ENCODE measurements at regions not wholly inside any gene's neighbourhood (a gene's known extent, or its start where the extent isn't known, plus 50 kb on each side); places are given as distances from the start of the nearest gene placed in this dataset.

GRCh38 chr2:187250137-187250536 is 197.9 kb downstream of the CALCRL start:
- no peak for DNase-seq (ENCODE audit: low read depth in 6 of 9, low spot score in 9 of 9)
- Histone ChIP-seq H3K4me3 (ENCODE audit: low read length in 2 of 2) (no peak overlapping the region), H3K27ac (ENCODE audit: low read depth in 1 of 2, low read length in 1 of 2) (no peak overlapping the region), H3K36me3 (ENCODE audit: control insufficient read depth in 2 of 2, insufficient read depth in 2 of 2, low read length in 1 of 2) (no peaks in the 10 kb centered on the region), H3K9me3 (ENCODE audit: control insufficient read depth in 2 of 2, insufficient read depth in 1 of 2, low read length in 1 of 2) (no peaks in the 10 kb centered on the region), H3K27me3 (ENCODE audit: control insufficient read depth in 2 of 2, insufficient read depth in 1 of 2, low read length in 1 of 2) (no peaks in the 10 kb centered on the region), H3K4me1 (ENCODE audit: control insufficient read depth in 2 of 2, insufficient read depth in 2 of 2, low read length in 2 of 2) (no peaks in the 10 kb centered on the region)

- no peaks in the 10 kb centered on the region for H3K4me1 ChIP-seq (ENCODE audit: control insufficient read depth in 2 of 2, insufficient read depth in 2 of 2, low read length in 2 of 2)
- no peaks in the 10 kb centered on the region for H3K36me3 ChIP-seq (ENCODE audit: control insufficient read depth in 2 of 2, insufficient read depth in 2 of 2, low read length in 1 of 2)
- H3K9me3 ChIP-seq (ENCODE audit: control insufficient read depth in 2 of 2, insufficient read depth in 1 of 2, low read length in 1 of 2): no peaks in the 10 kb centered on the region
- no peak overlapping the region for H3K27ac ChIP-seq (ENCODE audit: low read depth in 1 of 2, low read length in 1 of 2)
- H3K4me3 ChIP-seq (ENCODE audit: low read length in 2 of 2): no peak overlapping the region
- 98% methylated on average over 2 of the region's 2 CpGs for WGBS
- no peaks in the 10 kb centered on the region for H3K27me3 ChIP-seq (ENCODE audit: control insufficient read depth in 2 of 2, insufficient read depth in 1 of 2, low read length in 1 of 2)
- DNase-seq (ENCODE audit: low read depth in 6 of 9, low spot score in 9 of 9): no peak
Observed at GRCh38 chr2:187233811-187234210, 214.2 kb downstream of the CALCRL start.

- Histone ChIP-seq H3K36me3 (ENCODE audit: control insufficient read depth in 2 of 2, insufficient read depth in 2 of 2, low read length in 1 of 2) (no peaks in the 10 kb centered on the region), H3K27ac (ENCODE audit: low read depth in 1 of 2, low read length in 1 of 2) (no peak overlapping the region), H3K4me3 (ENCODE audit: low read length in 2 of 2) (no peak overlapping the region), H3K9me3 (ENCODE audit: control insufficient read depth in 2 of 2, insufficient read depth in 1 of 2, low read length in 1 of 2) (no peaks in the 10 kb centered on the region), H3K4me1 (ENCODE audit: control insufficient read depth in 2 of 2, insufficient read depth in 2 of 2, low read length in 2 of 2) (no peaks in the 10 kb centered on the region), H3K27me3 (ENCODE audit: control insufficient read depth in 2 of 2, insufficient read depth in 1 of 2, low read length in 1 of 2) (no peaks in the 10 kb centered on the region)
- DNase-seq (ENCODE audit: low read depth in 6 of 9, low spot score in 9 of 9): no peak
- 93% methylated on average over 1 of the region's 1 CpG for WGBS
Observed at GRCh38 chr2:187232749-187233148, 215.3 kb downstream of the CALCRL start.

GRCh38 chr2:187230088-187230487 is 218.0 kb downstream of the CALCRL start:
- Histone ChIP-seq H3K4me1 (ENCODE audit: control insufficient read depth in 2 of 2, insufficient read depth in 2 of 2, low read length in 2 of 2) (no peaks in the 10 kb centered on the region), H3K9me3 (ENCODE audit: control insufficient read depth in 2 of 2, insufficient read depth in 1 of 2, low read length in 1 of 2) (no peaks in the 10 kb centered on the region), H3K27me3 (ENCODE audit: control insufficient read depth in 2 of 2, insufficient read depth in 1 of 2, low read length in 1 of 2) (no peaks in the 10 kb centered on the region), H3K27ac (ENCODE audit: low read depth in 1 of 2, low read length in 1 of 2) (no peak overlapping the region), H3K4me3 (ENCODE audit: low read length in 2 of 2) (no peak overlapping the region), H3K36me3 (ENCODE audit: control insufficient read depth in 2 of 2, insufficient read depth in 2 of 2, low read length in 1 of 2) (no peaks in the 10 kb centered on the region)
- WGBS: 95% methylated on average over 3 of the region's 3 CpGs
- DNase-seq (ENCODE audit: low read depth in 6 of 9, low spot score in 9 of 9): no peak

GRCh38 chr2:187228986-187229385 is 219.1 kb downstream of the CALCRL start:
- Histone ChIP-seq H3K27ac (ENCODE audit: low read depth in 1 of 2, low read length in 1 of 2) (no peak overlapping the region), H3K9me3 (ENCODE audit: control insufficient read depth in 2 of 2, insufficient read depth in 1 of 2, low read length in 1 of 2) (no peaks in the 10 kb centered on the region), H3K4me1 (ENCODE audit: control insufficient read depth in 2 of 2, insufficient read depth in 2 of 2, low read length in 2 of 2) (no peaks in the 10 kb centered on the region), H3K36me3 (ENCODE audit: control insufficient read depth in 2 of 2, insufficient read depth in 2 of 2, low read length in 1 of 2) (no peaks in the 10 kb centered on the region), H3K27me3 (ENCODE audit: control insufficient read depth in 2 of 2, insufficient read depth in 1 of 2, low read length in 1 of 2) (no peaks in the 10 kb centered on the region), H3K4me3 (ENCODE audit: low read length in 2 of 2) (no peak overlapping the region)
- no peak for DNase-seq (ENCODE audit: low read depth in 6 of 9, low spot score in 9 of 9)
- WGBS: 75% methylated on average over 1 of the region's 1 CpG

GRCh38 chr2:187224989-187225388 is 223.1 kb downstream of the CALCRL start:
- 98% methylated on average over 3 of the region's 3 CpGs for WGBS
- Histone ChIP-seq H3K27me3 (ENCODE audit: control insufficient read depth in 2 of 2, insufficient read depth in 1 of 2, low read length in 1 of 2) (no peaks in the 10 kb centered on the region), H3K4me1 (ENCODE audit: control insufficient read depth in 2 of 2, insufficient read depth in 2 of 2, low read length in 2 of 2) (no peaks in the 10 kb centered on the region), H3K27ac (ENCODE audit: low read depth in 1 of 2, low read length in 1 of 2) (no peak overlapping the region), H3K9me3 (ENCODE audit: control insufficient read depth in 2 of 2, insufficient read depth in 1 of 2, low read length in 1 of 2) (no peaks in the 10 kb centered on the region), H3K36me3 (ENCODE audit: control insufficient read depth in 2 of 2, insufficient read depth in 2 of 2, low read length in 1 of 2) (no peaks in the 10 kb centered on the region), H3K4me3 (ENCODE audit: low read length in 2 of 2) (no peak overlapping the region)
- no peak for DNase-seq (ENCODE audit: low read depth in 6 of 9, low spot score in 9 of 9)

- WGBS: 92% methylated on average over 1 of the region's 1 CpG
- no peak overlapping the region for H3K27ac ChIP-seq (ENCODE audit: low read depth in 1 of 2, low read length in 1 of 2)
- H3K36me3 ChIP-seq (ENCODE audit: control insufficient read depth in 2 of 2, insufficient read depth in 2 of 2, low read length in 1 of 2): no peaks in the 10 kb centered on the region
- H3K9me3 ChIP-seq (ENCODE audit: control insufficient read depth in 2 of 2, insufficient read depth in 1 of 2, low read length in 1 of 2): no peaks in the 10 kb centered on the region
- H3K27me3 ChIP-seq (ENCODE audit: control insufficient read depth in 2 of 2, insufficient read depth in 1 of 2, low read length in 1 of 2): no peaks in the 10 kb centered on the region
- no peak for DNase-seq (ENCODE audit: low read depth in 6 of 9, low spot score in 9 of 9)
- H3K4me3 ChIP-seq (ENCODE audit: low read length in 2 of 2): no peak overlapping the region
- H3K4me1 ChIP-seq (ENCODE audit: control insufficient read depth in 2 of 2, insufficient read depth in 2 of 2, low read length in 2 of 2): no peaks in the 10 kb centered on the region
Observed at GRCh38 chr2:187220071-187220470, 228.0 kb downstream of the CALCRL start.

- H3K4me3 ChIP-seq (ENCODE audit: low read length in 2 of 2): no peak overlapping the region
- H3K36me3 ChIP-seq (ENCODE audit: control insufficient read depth in 2 of 2, insufficient read depth in 2 of 2, low read length in 1 of 2): no peaks in the 10 kb centered on the region
- no peak for DNase-seq (ENCODE audit: low read depth in 6 of 9, low spot score in 9 of 9)
- no peaks in the 10 kb centered on the region for H3K9me3 ChIP-seq (ENCODE audit: control insufficient read depth in 2 of 2, insufficient read depth in 1 of 2, low read length in 1 of 2)
- no peak overlapping the region for H3K27ac ChIP-seq (ENCODE audit: low read depth in 1 of 2, low read length in 1 of 2)
- H3K4me1 ChIP-seq (ENCODE audit: control insufficient read depth in 2 of 2, insufficient read depth in 2 of 2, low read length in 2 of 2): no peaks in the 10 kb centered on the region
- H3K27me3 ChIP-seq (ENCODE audit: control insufficient read depth in 2 of 2, insufficient read depth in 1 of 2, low read length in 1 of 2): no peaks in the 10 kb centered on the region
- 100% methylated on average over 1 of the region's 1 CpG for WGBS
Observed at GRCh38 chr2:187215532-187216240, 232.4 kb downstream of the CALCRL start.

GRCh38 chr2:187214306-187214705 is 233.7 kb downstream of the CALCRL start:
- Histone ChIP-seq H3K4me1 (ENCODE audit: control insufficient read depth in 2 of 2, insufficient read depth in 2 of 2, low read length in 2 of 2) (no peaks in the 10 kb centered on the region), H3K9me3 (ENCODE audit: control insufficient read depth in 2 of 2, insufficient read depth in 1 of 2, low read length in 1 of 2) (no peaks in the 10 kb centered on the region), H3K27me3 (ENCODE audit: control insufficient read depth in 2 of 2, insufficient read depth in 1 of 2, low read length in 1 of 2) (no peaks in the 10 kb centered on the region), H3K27ac (ENCODE audit: low read depth in 1 of 2, low read length in 1 of 2) (no peak overlapping the region), H3K4me3 (ENCODE audit: low read length in 2 of 2) (no peak overlapping the region), H3K36me3 (ENCODE audit: control insufficient read depth in 2 of 2, insufficient read depth in 2 of 2, low read length in 1 of 2) (no peaks in the 10 kb centered on the region)
- no peak for DNase-seq (ENCODE audit: low read depth in 6 of 9, low spot score in 9 of 9)
- WGBS: 86% methylated on average over 3 of the region's 3 CpGs

GRCh38 chr2:187213798-187214197 is 234.3 kb downstream of the CALCRL start:
- Histone ChIP-seq H3K27me3 (ENCODE audit: control insufficient read depth in 2 of 2, insufficient read depth in 1 of 2, low read length in 1 of 2) (no peaks in the 10 kb centered on the region), H3K27ac (ENCODE audit: low read depth in 1 of 2, low read length in 1 of 2) (no peak overlapping the region), H3K4me3 (ENCODE audit: low read length in 2 of 2) (no peak overlapping the region), H3K4me1 (ENCODE audit: control insufficient read depth in 2 of 2, insufficient read depth in 2 of 2, low read length in 2 of 2) (no peaks in the 10 kb centered on the region), H3K9me3 (ENCODE audit: control insufficient read depth in 2 of 2, insufficient read depth in 1 of 2, low read length in 1 of 2) (no peaks in the 10 kb centered on the region), H3K36me3 (ENCODE audit: control insufficient read depth in 2 of 2, insufficient read depth in 2 of 2, low read length in 1 of 2) (no peaks in the 10 kb centered on the region)
- DNase-seq (ENCODE audit: low read depth in 6 of 9, low spot score in 9 of 9): no peak

All from thymus (tissue), 11 donors.